Fibroblast of peridontal ligament (primary cell): ENCODE measurements at regions not wholly inside any gene's neighbourhood (a gene's known extent, or its start where the extent isn't known, plus 50 kb on each side); places are given as distances from the start of the nearest gene placed in this dataset.
"Not testable (repeated sequence)": the region's sequence is repeated elsewhere in the genome, so short reads cannot be mapped to it uniquely, and the experiment has no call there.

ENCODE experiments used
- DNase-seq: peaks from one replicate; pipeline ENCODE4 v3.0.0-alpha.2; 2010; ENCODE audit errors: extremely low read depth

- no peak for DNase-seq
Measured at GRCh38 chr7:96561892-96562291, 147.8 kb downstream of the SEM1 start.

GRCh38 chr7:96558530-96558929 is 151.1 kb downstream of the SEM1 start:
- peak; percentile 40 for DNase-seq

- no peak for DNase-seq
Measured at GRCh38 chr7:96558093-96558492, 151.6 kb downstream of the SEM1 start.

GRCh38 chr7:96557598-96557997 is 152.0 kb downstream of the SEM1 start:
- not testable (repeated sequence) for DNase-seq

GRCh38 chr7:96548664-96549063 is 161.0 kb downstream of the SEM1 start:
- DNase-seq: no peak

- DNase-seq: peak; percentile 3
Measured at GRCh38 chr7:96547371-96547811, 162.3 kb downstream of the SEM1 start.

- no peak for DNase-seq
Measured at GRCh38 chr7:96546426-96546825, 163.2 kb downstream of the SEM1 start.

- DNase-seq: no peak
Measured at GRCh38 chr7:96539471-96539870, 170.2 kb downstream of the SEM1 start.

- DNase-seq: no peak
Measured at GRCh38 chr7:96538632-96539031, 171.0 kb downstream of the SEM1 start.

GRCh38 chr7:96534221-96534620 is 175.4 kb downstream of the SEM1 start:
- no peak for DNase-seq

- DNase-seq: no peak
Measured at GRCh38 chr7:96532428-96532935, 177.2 kb downstream of the SEM1 start.

- DNase-seq: no peak
Measured at GRCh38 chr7:96531331-96531730, 178.3 kb downstream of the SEM1 start.

GRCh38 chr7:96530786-96531185 is 178.9 kb downstream of the SEM1 start:
- peak; percentile 5 for DNase-seq

- no peak for DNase-seq
Measured at GRCh38 chr7:96527133-96527827, 182.4 kb downstream of the SEM1 start.

- DNase-seq: no peak
Measured at GRCh38 chr7:96526496-96526895, 183.2 kb downstream of the SEM1 start.

GRCh38 chr7:96521068-96521894 is 188.4 kb downstream of the SEM1 start:
- no peak for DNase-seq

GRCh38 chr7:96508371-96508770 is 186.5 kb upstream of the SLC25A13 start:
- DNase-seq: peak; percentile 82

- DNase-seq: no peak
Measured at GRCh38 chr7:96503597-96503996, 181.7 kb upstream of the SLC25A13 start.

- no peak for DNase-seq
Measured at GRCh38 chr7:96501318-96501717, 179.4 kb upstream of the SLC25A13 start.

- DNase-seq: peak; percentile 20
Measured at GRCh38 chr7:96499532-96499931, 177.6 kb upstream of the SLC25A13 start.

- no peak for DNase-seq
Measured at GRCh38 chr7:96497567-96497966, 175.7 kb upstream of the SLC25A13 start.

GRCh38 chr7:96495751-96496216 is 173.9 kb upstream of the SLC25A13 start:
- peak; percentile 15 for DNase-seq

GRCh38 chr7:96486681-96487080 is 164.8 kb upstream of the SLC25A13 start:
- no peak for DNase-seq
